ENCODE measurements at regions not wholly inside any gene's neighbourhood (a gene's known extent, or its start where the extent isn't known, plus 50 kb on each side); places are given as distances from the start of the nearest gene placed in this dataset.

- H3K4me1 ChIP-seq (ENCODE audit: insufficient read depth, low read length, poor library complexity, severe bottlenecking) = no peaks in the 10 kb centered on the region
- TF ChIP-seq EZH2phosphoT487 (IDR thresholded peaks at IDR 0.05; ENCODE audit: borderline replicate concordance) (no peak), CTCF (conservative IDR thresholded peaks at IDR 0.05; ENCODE audit: low read length) (no peak)
- no peak overlapping the region for H3K4me3 ChIP-seq (ENCODE audit: low read length, poor library complexity, severe bottlenecking)
- H3K36me3 ChIP-seq (ENCODE audit: insufficient read depth, low read length) = no peaks in the 10 kb centered on the region
- no peaks in the 10 kb centered on the region for H3K9me2 ChIP-seq (replicated peaks; ENCODE audit: low read depth, low read length)
- H3F3A ChIP-seq (ENCODE audit: low read depth) = no peaks in the 10 kb centered on the region
- H3K27me3 ChIP-seq (ENCODE audit: insufficient read depth, low read length, poor library complexity, severe bottlenecking) = no peaks in the 10 kb centered on the region
- 0 out of 2 replicates have a peak, but pooled peaks cover 10% of the 10 kb centered on the region for H3K9me3 ChIP-seq (ENCODE audit: insufficient read depth, low read depth, low read length)
- no peak overlapping the region for H3K9ac ChIP-seq (ENCODE audit: low read depth, low read length, poor library complexity, severe bottlenecking)
- H4K20me1 ChIP-seq (ENCODE audit: insufficient read depth, low read length, poor library complexity, severe bottlenecking) = no peaks in the 10 kb centered on the region
- no peak overlapping the region for H3K4me2 ChIP-seq (ENCODE audit: low read depth, low read length, poor library complexity, severe bottlenecking)
- no peaks in the 10 kb centered on the region for H3K79me2 ChIP-seq (ENCODE audit: insufficient read depth, low read length)
- H2AFZ ChIP-seq (ENCODE audit: low read length) = no peak overlapping the region
These were observed 86.6 kb upstream of the APCDD1 start for GRCh38 chr18:10367836-10368235.

- Histone ChIP-seq H3K79me2 (ENCODE audit: insufficient read depth, low read length) (no peaks in the 10 kb centered on the region), H3K4me3 (ENCODE audit: low read length, poor library complexity, severe bottlenecking) (no peak overlapping the region), H2AFZ (ENCODE audit: low read length) (no peak overlapping the region), H3K4me1 (ENCODE audit: insufficient read depth, low read length, poor library complexity, severe bottlenecking) (no peaks in the 10 kb centered on the region), H3F3A (ENCODE audit: low read depth) (no peaks in the 10 kb centered on the region), H3K4me2 (ENCODE audit: low read depth, low read length, poor library complexity, severe bottlenecking) (no peak overlapping the region), H4K20me1 (ENCODE audit: insufficient read depth, low read length, poor library complexity, severe bottlenecking) (no peaks in the 10 kb centered on the region), H3K36me3 (ENCODE audit: insufficient read depth, low read length) (no peaks in the 10 kb centered on the region), H3K27me3 (ENCODE audit: insufficient read depth, low read length, poor library complexity, severe bottlenecking) (no peaks in the 10 kb centered on the region), H3K9ac (ENCODE audit: low read depth, low read length, poor library complexity, severe bottlenecking) (no peak overlapping the region), H3K9me2 (replicated peaks; ENCODE audit: low read depth, low read length) (no peaks in the 10 kb centered on the region), H3K9me3 (ENCODE audit: insufficient read depth, low read depth, low read length) (0 out of 2 replicates have a peak, but pooled peaks cover 10% of the 10 kb centered on the region)
- no peak for TF ChIP-seq EZH2phosphoT487 (IDR thresholded peaks at IDR 0.05; ENCODE audit: borderline replicate concordance)
- TF ChIP-seq CTCF (conservative IDR thresholded peaks at IDR 0.05; ENCODE audit: low read length) = no peak
These were observed 85.7 kb upstream of the APCDD1 start for GRCh38 chr18:10368456-10369453.

GRCh38 chr18:10370716-10371115 is 83.7 kb upstream of the APCDD1 start:
- Histone ChIP-seq H3K4me3 (ENCODE audit: low read length, poor library complexity, severe bottlenecking) (no peak overlapping the region), H4K20me1 (ENCODE audit: insufficient read depth, low read length, poor library complexity, severe bottlenecking) (no peaks in the 10 kb centered on the region), H3K36me3 (ENCODE audit: insufficient read depth, low read length) (no peaks in the 10 kb centered on the region), H3K4me2 (ENCODE audit: low read depth, low read length, poor library complexity, severe bottlenecking) (no peak overlapping the region), H3K9me2 (replicated peaks; ENCODE audit: low read depth, low read length) (no peaks in the 10 kb centered on the region), H3K9ac (ENCODE audit: low read depth, low read length, poor library complexity, severe bottlenecking) (no peak overlapping the region), H3F3A (ENCODE audit: low read depth) (no peaks in the 10 kb centered on the region), H3K9me3 (ENCODE audit: insufficient read depth, low read depth, low read length) (0 out of 2 replicates have a peak, but pooled peaks cover 1% of the 10 kb centered on the region), H3K27me3 (ENCODE audit: insufficient read depth, low read length, poor library complexity, severe bottlenecking) (no peaks in the 10 kb centered on the region), H2AFZ (ENCODE audit: low read length) (no peak overlapping the region), H3K4me1 (ENCODE audit: insufficient read depth, low read length, poor library complexity, severe bottlenecking) (no peaks in the 10 kb centered on the region), H3K79me2 (ENCODE audit: insufficient read depth, low read length) (no peaks in the 10 kb centered on the region)
- no peak for TF ChIP-seq EZH2phosphoT487 (IDR thresholded peaks at IDR 0.05; ENCODE audit: borderline replicate concordance)
- no peak for TF ChIP-seq CTCF (conservative IDR thresholded peaks at IDR 0.05; ENCODE audit: low read length)
